Smooth muscle cell (in vitro differentiated cells): ENCODE measurements at regions not wholly inside any gene's neighbourhood (a gene's known extent, or its start where the extent isn't known, plus 50 kb on each side); places are given as distances from the start of the nearest gene placed in this dataset.

Experiments
- DNase-seq: peaks from one replicate; lab custom pipeline; 2025; ENCODE audit not compliant: unreplicated experiment; lab: John Stamatoyannopoulos, UW
- H2AFZ ChIP-seq: fragments of 200-600 bp; sonication (generic); 2 replicates; pipeline ENCODE4 v1.6.0; 2016; ENCODE audit warnings: antibody characterized with exemption, low read depth, mild to moderate bottlenecking
- H3F3A ChIP-seq: fragments of 200-600 bp; sonication (generic); 2 replicates; pipeline ENCODE4 v1.6.0; 2017; ENCODE audit warnings: antibody characterized with exemption, low read depth
- H3K27ac ChIP-seq: fragments of 200-600 bp; sonication (generic); 2 replicates; pipeline ENCODE4 v1.5.1; 2016; ENCODE audit warnings: low read depth, mild to moderate bottlenecking
- H3K27me3 ChIP-seq: fragments of 200-600 bp; sonication (generic); 2 replicates; pipeline ENCODE4 v1.6.1; 2016; ENCODE audit warnings: low read depth, mild to moderate bottlenecking
- H3K36me3 ChIP-seq: fragments of 200-600 bp; sonication (generic); 2 replicates; pipeline ENCODE4 v1.5.1; 2016; ENCODE audit warnings: low read depth
- H3K4me1 ChIP-seq: fragments of 200-600 bp; sonication (generic); 2 replicates; pipeline ENCODE4 v1.5.1; 2016; ENCODE audit warnings: low read depth
- H3K4me2 ChIP-seq: fragments of 200-600 bp; sonication (generic); 2 replicates; pipeline ENCODE4 v1.6.0; 2016; ENCODE audit warnings: mild to moderate bottlenecking
- H3K4me3 ChIP-seq: fragments of 200-600 bp; sonication (generic); 2 replicates; pipeline ENCODE4 v1.5.1; 2016; ENCODE audit warnings: mild to moderate bottlenecking
- H3K79me2 ChIP-seq: fragments of 200-600 bp; sonication (generic); 2 replicates; pipeline ENCODE4 v1.6.0; 2016; ENCODE audit warnings: low read depth, mild to moderate bottlenecking
- H3K9ac ChIP-seq: fragments of 200-600 bp; sonication (generic); 2 replicates; pipeline ENCODE4 v1.6.0; 2016; ENCODE audit warnings: low read depth
- H3K9me3 ChIP-seq: fragments of 200-600 bp; sonication (generic); replicated peaks from 2 replicates; pipeline ENCODE4 v1.5.1; 2016; ENCODE audit warnings: low read depth
- H4K20me1 ChIP-seq: fragments of 200-600 bp; sonication (generic); 2 replicates; pipeline ENCODE4 v1.6.0; 2016; ENCODE audit warnings: low read depth
- CTCF ChIP-seq: fragments of 200-600 bp; sonication (generic); IDR thresholded peaks from 2 replicates; pipeline ENCODE4 v1.5.1; 2017; ENCODE audit warnings: borderline replicate concordance, mild to moderate bottlenecking, antibody characterized with exemption; ENCODE audit not compliant: insufficient read depth, poor library complexity, severe bottlenecking
- WGBS: methylation state at CpG from one replicate; pipeline ENCODE4 v1.1.7; 2016; ENCODE audit warnings: low lambda C conversion rate; 5-methylcytosine and 5-hydroxymethylcytosine counted together

GRCh38 chr13:38167164-38167822 is 182.4 kb upstream of the UFM1 start:
- no peaks in the 10 kb centered on the region for H4K20me1 ChIP-seq
- no peaks in the 10 kb centered on the region for H3K79me2 ChIP-seq
- no peak for DNase-seq
- no peak overlapping the region for H3K4me2 ChIP-seq
- H2AFZ ChIP-seq, result no peak overlapping the region
- no peak overlapping the region for H3K9ac ChIP-seq
- no peak overlapping the region for H3K4me3 ChIP-seq
- H3K36me3 ChIP-seq, result no peaks in the 10 kb centered on the region
- no peaks in the 10 kb centered on the region for H3F3A ChIP-seq
- H3K9me3 ChIP-seq, result no peaks in the 10 kb centered on the region
- TF ChIP-seq CTCF, result no peak
- H3K27me3 ChIP-seq, result no peaks in the 10 kb centered on the region
- H3K4me1 ChIP-seq, result no peaks in the 10 kb centered on the region
- 94% methylated on average over 1 of the region's 1 CpG for WGBS
- H3K27ac ChIP-seq, result no peak overlapping the region

GRCh38 chr13:38166116-38166515 is 183.5 kb upstream of the UFM1 start:
- Histone ChIP-seq H3K79me2 (no peaks in the 10 kb centered on the region), H4K20me1 (no peaks in the 10 kb centered on the region), H3K27ac (no peak overlapping the region), H3K27me3 (no peaks in the 10 kb centered on the region), H3K4me1 (no peaks in the 10 kb centered on the region), H3K9me3 (no peaks in the 10 kb centered on the region), H3K36me3 (no peaks in the 10 kb centered on the region), H3K4me3 (no peak overlapping the region), H2AFZ (no peak overlapping the region), H3F3A (no peaks in the 10 kb centered on the region), H3K9ac (no peak overlapping the region), H3K4me2 (no peak overlapping the region)
- DNase-seq, result no peak
- TF ChIP-seq CTCF, result no peak
- WGBS, result 50% methylated on average over 2 of the region's 2 CpGs

GRCh38 chr13:38160131-38160530 is 189.5 kb upstream of the UFM1 start:
- no peaks in the 10 kb centered on the region for H3K9me3 ChIP-seq
- no peak overlapping the region for H2AFZ ChIP-seq
- H3K27ac ChIP-seq, result no peak overlapping the region
- 86% methylated on average over 3 of the region's 3 CpGs for WGBS
- H3K4me1 ChIP-seq, result no peaks in the 10 kb centered on the region
- DNase-seq, result no peak
- H3K27me3 ChIP-seq, result no peaks in the 10 kb centered on the region
- H3K9ac ChIP-seq, result no peak overlapping the region
- no peak for TF ChIP-seq CTCF
- H3K4me2 ChIP-seq, result no peak overlapping the region
- no peak overlapping the region for H3K4me3 ChIP-seq
- no peaks in the 10 kb centered on the region for H3K36me3 ChIP-seq
- no peaks in the 10 kb centered on the region for H4K20me1 ChIP-seq
- no peaks in the 10 kb centered on the region for H3F3A ChIP-seq
- H3K79me2 ChIP-seq, result no peaks in the 10 kb centered on the region

GRCh38 chr13:38159710-38160109 is 189.9 kb upstream of the UFM1 start:
- WGBS, result 90% methylated on average over 1 of the region's 1 CpG
- TF ChIP-seq CTCF, result no peak
- H3K9ac ChIP-seq, result no peak overlapping the region
- H3K79me2 ChIP-seq, result no peaks in the 10 kb centered on the region
- no peaks in the 10 kb centered on the region for H3F3A ChIP-seq
- no peak overlapping the region for H3K4me3 ChIP-seq
- H3K36me3 ChIP-seq, result no peaks in the 10 kb centered on the region
- H3K4me1 ChIP-seq, result no peaks in the 10 kb centered on the region
- H3K4me2 ChIP-seq, result no peak overlapping the region
- H3K27me3 ChIP-seq, result no peaks in the 10 kb centered on the region
- no peak for DNase-seq
- no peak overlapping the region for H3K27ac ChIP-seq
- H2AFZ ChIP-seq, result no peak overlapping the region
- H3K9me3 ChIP-seq, result no peaks in the 10 kb centered on the region
- H4K20me1 ChIP-seq, result no peaks in the 10 kb centered on the region
